AG04450 (cell line): ENCODE measurements at regions not wholly inside any gene's neighbourhood (a gene's known extent, or its start where the extent isn't known, plus 50 kb on each side); places are given as distances from the start of the nearest gene placed in this dataset.

Experiments
- CTCF ChIA-PET: fragments of 300-600, 350-600 bp; formaldehyde crosslinking; extraction: SDS; loops from one replicate; lab custom pipeline; 2022; ENCODE audit warnings: antibody characterized with exemption, inconsistent platforms; lab: Charles Lee
- POLR2A ChIA-PET: fragments of 350-600 bp; formaldehyde crosslinking; extraction: SDS; loops from one replicate; lab custom pipeline; 2021; ENCODE audit warnings: antibody characterized with exemption, inconsistent platforms; lab: Yijun Ruan, JAX
- DNase-seq: peaks from one replicate; pipeline ENCODE4 v3.0.0-alpha.2; 2011; ENCODE audit warnings: low read depth, low spot score
- H3K27ac ChIP-seq: one replicate; pipeline ENCODE4 v1.5.1; 2012; ENCODE audit warnings: low read depth, low read length, control low read depth
- H3K27me3 ChIP-seq: one replicate; pipeline ENCODE4 v1.6.0; 2012; ENCODE audit warnings: low read length; ENCODE audit not compliant: control insufficient read depth, insufficient read depth
- H3K4me3 ChIP-seq: 2 replicates; pipeline ENCODE4 v1.5.1; 2011; ENCODE audit warnings: mild to moderate bottlenecking, low read depth, low read length, control low read depth
- H3K9me3 ChIP-seq: 2 replicates; pipeline ENCODE4 v1.5.1; 2012; ENCODE audit warnings: low read length; ENCODE audit not compliant: control insufficient read depth, insufficient read depth
- CTCF ChIP-seq: IDR thresholded peaks from 2 replicates; pipeline ENCODE4 v1.5.1; 2011; ENCODE audit warnings: low read depth, low read length, control low read depth, inconsistent platforms

GRCh38 chr3:22245811-22246583 lies 495.0 kb upstream of the ZNF385D start:
- Histone ChIP-seq H3K27me3 (no peaks in the 10 kb centered on the region), H3K9me3 (no peaks in the 10 kb centered on the region), H3K4me3 (no peak overlapping the region), H3K27ac (no peak overlapping the region)
- ChIA-PET POLR2A (no interaction called here), CTCF (no interaction called here)
- no peak for TF ChIP-seq CTCF
- no peak for DNase-seq

GRCh38 chr3:22249658-22250057 lies 498.6 kb upstream of the ZNF385D start:
- Histone ChIP-seq H3K4me3 (no peak overlapping the region), H3K27ac (no peak overlapping the region), H3K9me3 (no peaks in the 10 kb centered on the region), H3K27me3 (no peaks in the 10 kb centered on the region)
- POLR2A ChIA-PET, result no interaction called here
- no peak for DNase-seq
- CTCF ChIA-PET, result no interaction called here
- TF ChIP-seq CTCF, result no peak

- ChIA-PET CTCF (no interaction called here), POLR2A (no interaction called here)
- H3K9me3 ChIP-seq, result no peaks in the 10 kb centered on the region
- TF ChIP-seq CTCF, result no peak
- no peak for DNase-seq
- no peak overlapping the region for H3K27ac ChIP-seq
- no peaks in the 10 kb centered on the region for H3K27me3 ChIP-seq
- H3K4me3 ChIP-seq, result no peak overlapping the region
Observed at GRCh38 chr3:22257252-22257651, 506.2 kb upstream of the ZNF385D start.

DNA sequence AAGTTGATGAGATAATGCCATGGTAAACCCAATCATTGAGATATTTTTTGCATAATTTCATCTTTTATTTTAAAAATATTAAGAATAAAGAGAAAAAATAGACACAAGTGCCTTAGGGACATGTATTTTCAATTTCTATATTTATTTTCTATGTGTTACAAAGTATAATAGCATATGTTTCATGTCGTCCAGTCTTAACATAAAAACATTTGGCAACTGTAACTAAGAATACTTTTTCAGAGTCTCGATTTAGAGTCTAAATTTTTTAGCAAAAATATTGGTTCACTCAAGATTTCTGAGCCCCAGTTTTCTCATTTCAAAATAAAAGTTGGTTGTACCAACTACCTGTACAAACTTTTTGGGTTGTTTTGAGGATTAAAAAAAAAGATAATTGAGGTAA lies 511.4 kb upstream of the ZNF385D start:
- POLR2A ChIA-PET, result no interaction called here
- CTCF ChIA-PET, result no interaction called here
- no peak for TF ChIP-seq CTCF
- no peak overlapping the region for H3K4me3 ChIP-seq
- no peaks in the 10 kb centered on the region for H3K9me3 ChIP-seq
- H3K27me3 ChIP-seq, result no peaks in the 10 kb centered on the region
- no peak for DNase-seq
- H3K27ac ChIP-seq, result no peak overlapping the region

- Histone ChIP-seq H3K27me3 (no peaks in the 10 kb centered on the region), H3K9me3 (no peaks in the 10 kb centered on the region), H3K27ac (no peak overlapping the region), H3K4me3 (no peak overlapping the region)
- ChIA-PET CTCF (no interaction called here), POLR2A (no interaction called here)
- TF ChIP-seq CTCF, result no peak
- DNase-seq, result no peak
Observed at GRCh38 chr3:22263042-22263441, 512.0 kb upstream of the ZNF385D start.
